Psoas muscle (tissue), 7 donors: ENCODE measurements at regions not wholly inside any gene's neighbourhood (a gene's known extent, or its start where the extent isn't known, plus 50 kb on each side); places are given as distances from the start of the nearest gene placed in this dataset.

Experiments used
- ATAC-seq, 4 donors: fragments of 200-7000 bp; cut with Tn5 transposase; one replicate each; pipeline ENCODE4 v1.9.1; 2020; ENCODE audit warnings: moderate library complexity in 3 of 4, mild to moderate bottlenecking in 2 of 4
- DNase-seq, 2 donors: peaks; one replicate each; pipeline ENCODE4 v3.0.0-alpha.2; 2020
- H3K27ac ChIP-seq: fragments of 200-600 bp; one replicate; pipeline ENCODE4 v1.8.0; 2022
- H3K27me3 ChIP-seq, 3 donors: fragments of 200-600 bp in 1 of 3; one replicate each; pipeline versions ENCODE4 v1.6.1 to v1.8.0; 2013 to 2022; ENCODE audit warnings: low read length in 2 of 3, mild to moderate bottlenecking in 2 of 3, moderate library complexity in 1 of 3; ENCODE audit not compliant: insufficient read depth in 3 of 3
- H3K36me3 ChIP-seq, 2 donors: fragments of 200-600 bp in 1 of 2; one replicate each; pipeline versions ENCODE4 v1.6.1 to v1.8.0; 2013 to 2022; ENCODE audit warnings: low read depth in 1 of 2, mild to moderate bottlenecking in 1 of 2, moderate library complexity in 1 of 2; ENCODE audit not compliant: insufficient read depth in 1 of 2
- H3K4me1 ChIP-seq: fragments of 200-600 bp; one replicate; pipeline ENCODE4 v1.8.0; 2022
- H3K4me3 ChIP-seq: fragments of 200-600 bp; one replicate; pipeline ENCODE4 v1.8.0; 2022; ENCODE audit warnings: mild to moderate bottlenecking
- H3K9me3 ChIP-seq: fragments of 200-600 bp; one replicate; pipeline ENCODE4 v1.8.0; 2022
- WGBS, 3 donors: extraction: QIAGEN DNeasy Blood & Tissue Kit; methylation state at CpG; one replicate each; pipeline versions ENCODE4 v1.1.6 to v1.1.7; 2013; 5-methylcytosine and 5-hydroxymethylcytosine counted together
- intact Hi-C, 2 donors: fragments of 100-400 bp; cut with DNase I; formaldehyde crosslinking; loops; one replicate each; pipeline versions ENCODE4 v1.11.0 to v1.14.2; 2022
- TF ChIP-seq, protein P1 (sequence below): fragments of 200-600 bp; IDR thresholded peaks from one replicate; pipeline ENCODE4 v1.8.0; 2022; ENCODE audit warnings: antibody characterized with exemption
- donor health status: healthy with polysubstance abuse.
- donor health status: DM: no; HTN: no; CAD: no; lungs with moderate emphysema.
- donor health status: Bipolar disorder and iron deficiency.
- donor health status: healthy.
- donor health status: DM: yes; HTN: yes; CAD: no.
- donor health status: DM: no; HTN: no; CAD: no.
- donor health status: DM: yes; HTN: yes; CAD: no.

DNA sequence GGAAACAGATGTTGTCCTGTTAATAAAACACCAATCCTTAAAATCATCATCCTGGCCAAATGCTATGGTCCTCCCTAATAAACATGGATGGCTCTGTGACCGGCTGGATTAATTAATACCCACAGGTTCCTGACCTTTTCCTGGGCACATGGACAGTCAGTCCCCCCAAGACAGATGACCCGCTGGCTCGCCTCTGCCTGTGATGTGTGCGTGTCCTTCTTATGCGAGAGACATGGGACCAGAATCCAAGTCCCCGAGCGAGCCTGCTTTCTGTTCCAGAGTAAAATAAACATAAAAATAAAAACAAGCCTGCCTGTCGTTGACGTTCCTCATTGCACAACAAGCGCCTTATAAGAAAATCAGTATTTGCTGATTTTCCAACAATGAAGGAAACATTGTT, 378.3 kb upstream of the TSHZ3 start:
- intact Hi-C loops: no loop called here
- no peak for ATAC-seq
- WGBS, 3 donors: 77 to 84% (median 84%) methylated on average over 10 of the region's 10 CpGs
- no peak overlapping the region for H3K27ac ChIP-seq
- no peaks in the 10 kb centered on the region for H3K36me3 ChIP-seq
- no peak overlapping the region for H3K4me3 ChIP-seq
- no peaks in the 10 kb centered on the region for H3K4me1 ChIP-seq
- DNase-seq: no peak
- no peaks in the 10 kb centered on the region for H3K9me3 ChIP-seq
- H3K27me3 ChIP-seq: no peaks in the 10 kb centered on the region
- TF ChIP-seq, protein P1, sequence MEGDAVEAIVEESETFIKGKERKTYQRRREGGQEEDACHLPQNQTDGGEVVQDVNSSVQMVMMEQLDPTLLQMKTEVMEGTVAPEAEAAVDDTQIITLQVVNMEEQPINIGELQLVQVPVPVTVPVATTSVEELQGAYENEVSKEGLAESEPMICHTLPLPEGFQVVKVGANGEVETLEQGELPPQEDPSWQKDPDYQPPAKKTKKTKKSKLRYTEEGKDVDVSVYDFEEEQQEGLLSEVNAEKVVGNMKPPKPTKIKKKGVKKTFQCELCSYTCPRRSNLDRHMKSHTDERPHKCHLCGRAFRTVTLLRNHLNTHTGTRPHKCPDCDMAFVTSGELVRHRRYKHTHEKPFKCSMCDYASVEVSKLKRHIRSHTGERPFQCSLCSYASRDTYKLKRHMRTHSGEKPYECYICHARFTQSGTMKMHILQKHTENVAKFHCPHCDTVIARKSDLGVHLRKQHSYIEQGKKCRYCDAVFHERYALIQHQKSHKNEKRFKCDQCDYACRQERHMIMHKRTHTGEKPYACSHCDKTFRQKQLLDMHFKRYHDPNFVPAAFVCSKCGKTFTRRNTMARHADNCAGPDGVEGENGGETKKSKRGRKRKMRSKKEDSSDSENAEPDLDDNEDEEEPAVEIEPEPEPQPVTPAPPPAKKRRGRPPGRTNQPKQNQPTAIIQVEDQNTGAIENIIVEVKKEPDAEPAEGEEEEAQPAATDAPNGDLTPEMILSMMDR: no peak

DNA sequence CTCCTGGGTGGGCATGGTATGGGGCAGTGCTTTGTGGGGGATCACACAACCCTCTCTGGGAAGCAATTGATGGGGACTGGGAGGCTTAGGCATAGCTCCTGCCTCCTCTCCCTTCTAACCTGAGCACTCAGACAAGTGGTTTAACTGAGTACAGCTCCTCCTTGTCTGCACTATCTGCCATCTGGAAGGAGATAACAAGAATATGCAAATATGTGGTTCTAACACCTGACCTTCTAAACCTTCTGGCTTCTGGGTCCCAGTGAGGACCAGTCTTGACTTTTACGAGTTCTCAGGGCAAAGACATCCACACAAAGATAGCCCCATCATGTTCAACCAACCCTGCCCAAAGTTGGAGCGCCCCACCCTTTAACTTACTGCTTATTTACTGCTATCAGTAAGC, 381.0 kb upstream of the TSHZ3 start:
- Histone ChIP-seq H3K9me3 (no peaks in the 10 kb centered on the region), H3K4me3 (no peak overlapping the region), H3K27ac (no peak overlapping the region), H3K27me3 (peaks cover 0 to 2% (median 0%) of the 10 kb centered on the region in 3 donors), H3K36me3 (no peaks in the 10 kb centered on the region), H3K4me1 (no peaks in the 10 kb centered on the region)
- intact Hi-C loops: no loop called here
- DNase-seq (no peak), ATAC-seq (no peak)
- 78 to 85% (median 82%) methylated on average over 2 of the region's 2 CpGs for WGBS, 3 donors
- TF ChIP-seq, protein P1: no peak

DNA sequence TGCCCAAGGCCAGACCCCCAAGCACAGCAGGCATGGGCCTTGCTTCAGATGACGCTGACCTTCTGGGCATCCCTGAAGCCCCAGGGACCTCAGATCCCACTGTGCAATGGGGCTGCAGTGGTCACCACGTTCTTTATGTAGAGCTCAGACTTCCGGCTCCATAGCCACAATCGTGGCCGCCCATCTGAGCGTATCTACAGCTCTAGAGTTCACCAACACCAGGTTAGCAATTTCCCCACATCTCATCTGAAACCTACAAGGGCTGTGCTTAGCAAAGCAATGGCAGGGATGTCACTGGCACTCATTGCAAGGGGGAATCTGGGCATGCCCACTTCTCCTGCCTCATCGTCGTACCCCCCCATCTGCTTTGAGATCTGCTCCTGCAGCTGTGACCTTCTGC, 384.4 kb upstream of the TSHZ3 start:
- whole genome bisulfite sequencing, 3 donors: 77% methylated on average over 8 of the region's 8 CpGs

DNA sequence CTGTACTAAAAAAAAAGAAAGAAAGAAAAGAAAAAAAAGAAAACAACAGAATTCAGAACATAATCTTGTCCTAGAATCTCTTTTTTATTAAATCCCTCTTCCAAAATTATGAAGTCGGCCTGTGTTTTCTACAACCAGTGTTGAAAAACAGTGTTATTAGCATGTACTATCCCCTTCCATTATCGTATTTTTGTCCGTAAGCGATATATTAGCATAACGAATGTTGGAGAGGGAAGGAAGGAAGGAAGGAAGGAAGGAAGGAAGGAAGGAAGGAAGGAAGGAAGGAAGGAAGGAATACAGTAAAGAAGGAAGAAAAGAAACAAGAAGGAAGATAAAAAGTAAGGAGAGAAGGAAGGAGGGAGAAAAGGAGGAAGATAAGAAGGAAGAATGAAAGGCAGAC, 393.0 kb upstream of the TSHZ3 start:
- WGBS, 3 donors: 88 to 96% (median 92%) methylated on average over 5 of the region's 5 CpGs
- H3K4me1 ChIP-seq: no peaks in the 10 kb centered on the region
- H3K4me3 ChIP-seq: no peak overlapping the region

More for the DNA sequence above, 384.4 kb upstream of the TSHZ3 start:
- H3K27ac ChIP-seq: no peak overlapping the region
- H3K4me3 ChIP-seq: no peak overlapping the region
- H3K36me3 ChIP-seq: no peaks in the 10 kb centered on the region
- TF ChIP-seq, protein P1: no peak
- H3K27me3 ChIP-seq: peaks cover 0 to 2% (median 0%) of the 10 kb centered on the region in 3 donors
- DNase-seq: no peak
- no peak for ATAC-seq
- no peaks in the 10 kb centered on the region for H3K4me1 ChIP-seq
- H3K9me3 ChIP-seq: no peaks in the 10 kb centered on the region
- intact Hi-C loops: no loop called here

DNA sequence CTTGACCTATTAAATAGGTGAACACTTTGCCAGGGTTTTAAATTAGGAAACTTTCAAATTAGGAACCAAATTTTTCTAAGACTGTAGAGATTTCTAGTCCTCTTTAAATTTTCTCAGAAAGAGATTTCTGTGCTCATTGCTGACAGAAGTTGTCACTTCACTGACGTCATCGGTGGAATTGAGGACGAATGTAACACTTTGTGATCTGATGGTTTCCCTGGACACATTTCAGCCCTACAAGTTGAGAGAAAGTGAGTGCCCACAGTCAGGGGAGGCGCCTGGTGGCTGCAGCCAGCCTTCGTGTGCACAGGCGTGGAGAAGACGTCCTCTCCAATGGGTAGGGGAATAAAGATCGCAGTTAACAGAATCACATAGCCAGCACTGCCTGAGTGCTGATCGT, 396.5 kb upstream of the TSHZ3 start:
- no peaks in the 10 kb centered on the region for H3K9me3 ChIP-seq
- intact Hi-C loops: no loop called here
- H3K27me3 ChIP-seq: no peaks in the 10 kb centered on the region
- DNase-seq: no peak
- H3K36me3 ChIP-seq: no peaks in the 10 kb centered on the region
- TF ChIP-seq, protein P1: no peak
- no peak overlapping the region for H3K27ac ChIP-seq
- no peaks in the 10 kb centered on the region for H3K4me1 ChIP-seq
- WGBS, 3 donors: 61 to 65% (median 64%) methylated on average over 9 of the region's 9 CpGs
- ATAC-seq: no peak
- H3K4me3 ChIP-seq: no peak overlapping the region

More for the DNA sequence above, 393.0 kb upstream of the TSHZ3 start:
- Histone ChIP-seq H3K27me3 (peaks cover 0 to 3% (median 0%) of the 10 kb centered on the region in 3 donors), H3K27ac (no peak overlapping the region), H3K9me3 (no peaks in the 10 kb centered on the region), H3K36me3 (no peaks in the 10 kb centered on the region)
- intact Hi-C loops: no loop called here
- no peak for ATAC-seq
- TF ChIP-seq, protein P1: no peak
- DNase-seq: no peak
